ENCODE measurements at regions not wholly inside any gene's neighbourhood (a gene's known extent, or its start where the extent isn't known, plus 50 kb on each side); places are given as distances from the start of the nearest gene placed in this dataset.

GRCh38 chr6:21764989-21765388, 171.4 kb downstream of the SOX4 start:
- TF ChIP-seq EHMT2 (IDR thresholded peaks at IDR 0.05; ENCODE audit: low read depth) (no peak), CHD4 (IDR thresholded peaks at IDR 0.05; ENCODE audit: borderline replicate concordance) (no peak), POLR2A (IDR thresholded peaks at IDR 0.05; ENCODE audit: low read length) (no peak)

Measured in A549 (cell line).